ENCODE measurements at regions not wholly inside any gene's neighbourhood (a gene's known extent, or its start where the extent isn't known, plus 50 kb on each side); places are given as distances from the start of the nearest gene placed in this dataset.
"Not testable (repeated sequence)": the region's sequence is repeated elsewhere in the genome, so short reads cannot be mapped to it uniquely, and the experiment has no call there.

DNA sequence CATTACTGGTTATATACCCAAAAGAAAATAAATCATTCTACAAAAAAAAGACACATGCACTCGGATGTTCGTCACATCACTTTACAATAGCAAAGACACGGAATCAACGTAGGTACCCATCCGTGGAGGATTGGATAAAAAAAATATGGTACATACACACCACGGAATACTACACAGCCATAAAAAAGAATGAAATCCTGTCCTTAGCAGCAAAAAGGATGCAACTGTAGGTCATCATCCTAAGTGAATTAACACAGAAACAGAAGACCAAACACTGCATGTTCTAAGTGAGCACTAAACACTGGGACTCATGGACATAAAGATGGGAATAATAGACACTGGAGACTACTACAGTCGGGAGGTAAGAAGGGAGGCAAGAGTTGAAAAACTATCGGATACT lies 148.6 kb downstream of the CHD1L start:
- TF ChIP-seq, protein P1, sequence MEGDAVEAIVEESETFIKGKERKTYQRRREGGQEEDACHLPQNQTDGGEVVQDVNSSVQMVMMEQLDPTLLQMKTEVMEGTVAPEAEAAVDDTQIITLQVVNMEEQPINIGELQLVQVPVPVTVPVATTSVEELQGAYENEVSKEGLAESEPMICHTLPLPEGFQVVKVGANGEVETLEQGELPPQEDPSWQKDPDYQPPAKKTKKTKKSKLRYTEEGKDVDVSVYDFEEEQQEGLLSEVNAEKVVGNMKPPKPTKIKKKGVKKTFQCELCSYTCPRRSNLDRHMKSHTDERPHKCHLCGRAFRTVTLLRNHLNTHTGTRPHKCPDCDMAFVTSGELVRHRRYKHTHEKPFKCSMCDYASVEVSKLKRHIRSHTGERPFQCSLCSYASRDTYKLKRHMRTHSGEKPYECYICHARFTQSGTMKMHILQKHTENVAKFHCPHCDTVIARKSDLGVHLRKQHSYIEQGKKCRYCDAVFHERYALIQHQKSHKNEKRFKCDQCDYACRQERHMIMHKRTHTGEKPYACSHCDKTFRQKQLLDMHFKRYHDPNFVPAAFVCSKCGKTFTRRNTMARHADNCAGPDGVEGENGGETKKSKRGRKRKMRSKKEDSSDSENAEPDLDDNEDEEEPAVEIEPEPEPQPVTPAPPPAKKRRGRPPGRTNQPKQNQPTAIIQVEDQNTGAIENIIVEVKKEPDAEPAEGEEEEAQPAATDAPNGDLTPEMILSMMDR (conservative IDR thresholded peaks at IDR 0.05): no peak
- no peak for TF ChIP-seq EZH2 (IDR thresholded peaks at IDR 0.05; ENCODE audit: low read depth)
- no TSS peak for BruUV-seq (replicated peaks)
- intact Hi-C loops (cut with micrococcal nuclease; ENCODE audit: unreplicated experiment): loop anchor here (5.0 kb wide), 1 partner anchor 119 kb away; no protein-coding TSS in a partner anchor
- Histone ChIP-seq H3K27me3 (ENCODE audit: insufficient read depth, low read depth) (no peaks in the 10 kb centered on the region), H3K9me2 (ENCODE audit: insufficient read depth) (peaks cover 6% of the 10 kb centered on the region; the same call in 1 of the 2 replicates), H3F3A (ENCODE audit: insufficient read depth, low read depth) (no peaks in the 10 kb centered on the region), H3K36me3 (ENCODE audit: low read depth) (no peaks in the 10 kb centered on the region), H3K79me2 (ENCODE audit: low read depth) (no peaks in the 10 kb centered on the region), H3K4me1 (replicated peaks; ENCODE audit: insufficient read depth) (no peaks in the 10 kb centered on the region), H2AFZ (no peak overlapping the region), H3K27ac (no peak overlapping the region), H3K4me3 (no peak overlapping the region), H3K9me3 (ENCODE audit: insufficient read depth, low read depth) (no peaks in the 10 kb centered on the region), H3K4me2 (no peak overlapping the region), H4K20me1 (ENCODE audit: insufficient read depth) (no peaks in the 10 kb centered on the region)
- CTCF ChIA-PET: interaction anchor here (2.4 kb wide), 1 partner anchor 118 kb away, joined by 11 read pairs; no protein-coding TSS in a partner anchor
- DNase-seq: no peak
- POLR2A ChIA-PET (ENCODE audit: unreplicated experiment): no interaction called here

DNA sequence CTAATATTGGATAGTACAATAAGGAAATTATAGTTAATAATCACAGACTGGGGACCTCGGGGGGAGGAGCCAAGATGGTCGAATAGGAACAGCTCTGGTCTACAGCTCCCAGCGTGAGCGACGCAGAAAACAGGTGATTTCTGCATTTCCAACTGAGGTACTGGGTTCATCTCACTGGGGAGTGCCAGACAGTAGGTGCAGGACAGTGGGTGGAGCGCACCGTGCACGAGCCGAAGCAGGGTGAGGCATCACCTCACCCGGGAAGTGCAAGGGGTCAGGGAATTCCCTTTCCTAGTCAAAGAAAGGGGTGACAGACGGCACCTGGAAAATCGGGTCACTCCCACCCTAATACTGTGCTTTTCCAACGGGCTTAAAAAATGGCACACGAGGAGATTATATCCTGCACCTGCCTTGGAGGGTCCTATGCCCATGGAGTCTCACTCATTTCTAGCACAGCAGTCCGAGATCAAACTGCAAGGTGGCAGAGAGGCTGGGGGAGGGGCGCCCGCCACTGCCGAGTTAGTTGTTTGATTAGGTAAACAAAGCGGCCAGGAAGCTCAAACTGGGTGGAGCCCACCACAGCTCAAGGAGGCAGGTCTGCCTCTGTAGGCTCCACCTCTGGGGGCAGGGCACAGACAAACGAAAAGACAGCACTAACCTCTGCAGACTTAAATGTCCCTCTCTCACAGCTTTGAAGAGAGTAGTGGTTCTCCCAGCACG lies 138.8 kb upstream of the BCL9 start:
- H3K36me3 ChIP-seq (ENCODE audit: low read depth); H3K27me3 ChIP-seq (ENCODE audit: insufficient read depth, low read depth); H3K9me3 ChIP-seq (ENCODE audit: insufficient read depth, low read depth); intact Hi-C loops (cut with micrococcal nuclease; ENCODE audit: unreplicated experiment); BruUV-seq (replicated peaks); H3K4me1 ChIP-seq (replicated peaks; ENCODE audit: insufficient read depth); H4K20me1 ChIP-seq (ENCODE audit: insufficient read depth); H3K27ac ChIP-seq; H3K9me2 ChIP-seq (ENCODE audit: insufficient read depth); H3F3A ChIP-seq (ENCODE audit: insufficient read depth, low read depth); H3K79me2 ChIP-seq (ENCODE audit: low read depth): not testable (repeated sequence)
- Histone ChIP-seq H3K4me3 (peak overlapping the region; percentile 54), H2AFZ (0 out of 2 replicates have a peak overlapping the region, but pooled peaks have one; percentile 44), H3K4me2 (peak overlapping the region; percentile 71)
- ChIA-PET POLR2A (ENCODE audit: unreplicated experiment) (interaction anchor here (0.7 kb wide), 1 partner anchor 265 kb away, joined by 4 read pairs; no protein-coding TSS in a partner anchor), CTCF (interaction anchor here (0.6 kb wide), 1 partner anchor 13 kb away, joined by 3 read pairs; no protein-coding TSS in a partner anchor)
- DNase-seq: peak in 1 of 2 experiments; percentile 14

DNA sequence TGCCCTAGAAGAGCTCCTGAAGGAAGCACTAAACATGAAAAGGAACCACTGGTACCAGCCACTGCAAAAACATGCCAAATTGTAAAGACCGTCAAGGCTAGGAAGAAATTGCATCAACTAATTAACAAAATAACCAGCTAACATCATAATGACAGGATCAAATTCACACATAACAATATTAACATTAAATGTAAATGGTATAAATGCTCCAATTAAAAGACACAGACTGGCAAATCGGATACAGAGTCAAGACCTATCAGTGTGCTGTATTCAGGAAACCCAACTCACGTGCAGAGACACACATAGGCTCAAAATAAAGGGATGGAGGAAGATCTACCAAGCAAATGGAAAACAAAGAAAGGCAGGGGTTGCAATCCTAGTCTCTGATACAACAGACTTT lies 137.0 kb upstream of the BCL9 start:
- H3K27me3 ChIP-seq (ENCODE audit: insufficient read depth, low read depth); H3K79me2 ChIP-seq (ENCODE audit: low read depth); H3K4me3 ChIP-seq; H2AFZ ChIP-seq; intact Hi-C loops (cut with micrococcal nuclease; ENCODE audit: unreplicated experiment); POLR2A ChIA-PET (ENCODE audit: unreplicated experiment); H3F3A ChIP-seq (ENCODE audit: insufficient read depth, low read depth); H3K36me3 ChIP-seq (ENCODE audit: low read depth); H3K4me1 ChIP-seq (replicated peaks; ENCODE audit: insufficient read depth); CTCF ChIA-PET; BruUV-seq (replicated peaks); H3K9me2 ChIP-seq (ENCODE audit: insufficient read depth); H3K27ac ChIP-seq; H3K4me2 ChIP-seq; H4K20me1 ChIP-seq (ENCODE audit: insufficient read depth); DNase-seq; H3K9me3 ChIP-seq (ENCODE audit: insufficient read depth, low read depth): not testable (repeated sequence)

DNA sequence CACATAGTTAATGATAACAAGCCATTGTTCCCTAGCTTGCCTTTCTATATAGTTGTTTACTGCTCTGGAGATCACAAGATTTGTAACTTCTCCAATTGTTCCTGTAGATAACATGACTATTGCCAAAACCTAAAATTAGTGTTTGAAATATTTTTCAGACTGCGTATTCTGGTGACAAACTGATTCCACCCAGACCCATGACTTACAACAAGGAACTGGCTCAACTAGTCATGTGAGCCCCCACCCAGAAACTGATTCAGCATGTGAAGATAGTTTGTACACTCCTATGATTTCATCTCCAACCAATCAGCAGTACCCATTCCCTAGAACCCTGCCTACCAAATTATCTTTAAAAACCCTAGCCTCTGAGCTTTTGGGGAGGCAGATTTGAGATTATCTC lies 131.4 kb upstream of the BCL9 start:
- H3K9me2 ChIP-seq (ENCODE audit: insufficient read depth): no peaks in the 10 kb centered on the region
- POLR2A ChIA-PET (ENCODE audit: unreplicated experiment): no interaction called here
- no peak overlapping the region for H3K4me2 ChIP-seq
- no peaks in the 10 kb centered on the region for H3K4me1 ChIP-seq (replicated peaks; ENCODE audit: insufficient read depth)
- no TSS peak for BruUV-seq (replicated peaks)
- CTCF ChIA-PET: no interaction called here
- H3K9me3 ChIP-seq (ENCODE audit: insufficient read depth, low read depth): no peaks in the 10 kb centered on the region; the same call in 1 of the 2 replicates
- H3K27me3 ChIP-seq (ENCODE audit: insufficient read depth, low read depth): 0 out of 2 replicates have a peak, but pooled peaks cover 8% of the 10 kb centered on the region
- H2AFZ ChIP-seq: no peak overlapping the region
- intact Hi-C loops (cut with micrococcal nuclease; ENCODE audit: unreplicated experiment): no loop called here
- no peak for DNase-seq
- H3K36me3 ChIP-seq (ENCODE audit: low read depth): no peaks in the 10 kb centered on the region
- no peak overlapping the region for H3K4me3 ChIP-seq
- H3K27ac ChIP-seq: no peak overlapping the region
- H4K20me1 ChIP-seq (ENCODE audit: insufficient read depth): no peaks in the 10 kb centered on the region
- no peaks in the 10 kb centered on the region for H3F3A ChIP-seq (ENCODE audit: insufficient read depth, low read depth)
- no peak for TF ChIP-seq EZH2 (IDR thresholded peaks at IDR 0.05; ENCODE audit: low read depth)
- TF ChIP-seq, protein P1 (conservative IDR thresholded peaks at IDR 0.05): no peak
- H3K79me2 ChIP-seq (ENCODE audit: low read depth): no peaks in the 10 kb centered on the region

All from PC-9 (cell line).